Colonic mucosa (tissue), 4 donors: ENCODE measurements at regions not wholly inside any gene's neighbourhood (a gene's known extent, or its start where the extent isn't known, plus 50 kb on each side); places are given as distances from the start of the nearest gene placed in this dataset.

Experiments used
- DNase-seq: peaks from one replicate; pipeline ENCODE4 v3.0.0-alpha.2; 2020
- H3K27ac ChIP-seq: fragments of 200-600 bp; one replicate; pipeline ENCODE4 v1.8.0; 2021
- H3K27me3 ChIP-seq: fragments of 200-600 bp; one replicate; pipeline ENCODE4 v1.8.0; 2021
- H3K36me3 ChIP-seq: fragments of 200-600 bp; one replicate; pipeline ENCODE4 v1.8.0; 2021
- H3K4me1 ChIP-seq: fragments of 200-600 bp; one replicate; pipeline ENCODE4 v1.8.0; 2021; ENCODE audit warnings: mild to moderate bottlenecking
- H3K4me3 ChIP-seq: fragments of 200-600 bp; one replicate; pipeline ENCODE4 v1.8.0; 2021
- H3K9ac ChIP-seq, 2 donors: one replicate each; pipeline ENCODE4 v1.7.0; 2013; ENCODE audit warnings: control low read depth in 2 of 2, low read depth in 2 of 2, low read length in 2 of 2
- H3K9me3 ChIP-seq: fragments of 200-600 bp; one replicate; pipeline ENCODE4 v1.8.0; 2021
- intact Hi-C: fragments of 100-400 bp; cut with DNase I; formaldehyde crosslinking; loops from one replicate; pipeline ENCODE4 v1.14.1; 2022
- TF ChIP-seq, protein P1 (sequence below): fragments of 200-600 bp; IDR thresholded peaks from one replicate; pipeline ENCODE4 v1.8.0; 2022; ENCODE audit warnings: antibody characterized with exemption, mild to moderate bottlenecking
- donor health status: healthy.
- donor health status: DM: no; HTN: no; CAD: no.
- donor health status: DM: no; HTN: no; CAD: no.

DNA sequence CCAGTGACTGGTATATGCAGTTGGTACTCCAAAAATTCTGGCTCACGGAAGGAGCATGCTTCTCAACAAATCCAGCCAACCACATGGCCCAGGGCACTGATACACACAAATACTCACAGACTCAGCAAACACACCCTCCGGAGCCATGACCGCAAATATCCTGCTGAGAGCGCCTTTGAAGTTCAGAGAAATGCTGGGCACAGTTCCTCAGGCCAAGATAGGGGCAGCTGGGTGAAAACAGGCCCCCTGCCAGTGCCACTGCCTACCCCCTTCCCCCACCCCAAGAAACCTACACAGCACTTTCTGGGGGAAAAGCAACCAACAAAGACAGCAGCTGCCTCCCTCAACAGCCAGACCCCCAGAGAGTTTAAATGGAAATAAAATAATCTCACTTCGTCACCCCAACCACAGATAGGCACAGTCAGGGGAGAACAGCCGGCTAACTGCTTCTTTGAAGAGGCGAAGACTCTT is 120.0 kb downstream of the C5orf15 start:
- Histone ChIP-seq H3K27ac (no peak overlapping the region), H3K4me1 (no peaks in the 10 kb centered on the region), H3K9ac (no peak overlapping the region), H3K36me3 (no peaks in the 10 kb centered on the region), H3K9me3 (no peaks in the 10 kb centered on the region), H3K4me3 (no peak overlapping the region), H3K27me3 (no peaks in the 10 kb centered on the region)
- TF ChIP-seq, protein P1, sequence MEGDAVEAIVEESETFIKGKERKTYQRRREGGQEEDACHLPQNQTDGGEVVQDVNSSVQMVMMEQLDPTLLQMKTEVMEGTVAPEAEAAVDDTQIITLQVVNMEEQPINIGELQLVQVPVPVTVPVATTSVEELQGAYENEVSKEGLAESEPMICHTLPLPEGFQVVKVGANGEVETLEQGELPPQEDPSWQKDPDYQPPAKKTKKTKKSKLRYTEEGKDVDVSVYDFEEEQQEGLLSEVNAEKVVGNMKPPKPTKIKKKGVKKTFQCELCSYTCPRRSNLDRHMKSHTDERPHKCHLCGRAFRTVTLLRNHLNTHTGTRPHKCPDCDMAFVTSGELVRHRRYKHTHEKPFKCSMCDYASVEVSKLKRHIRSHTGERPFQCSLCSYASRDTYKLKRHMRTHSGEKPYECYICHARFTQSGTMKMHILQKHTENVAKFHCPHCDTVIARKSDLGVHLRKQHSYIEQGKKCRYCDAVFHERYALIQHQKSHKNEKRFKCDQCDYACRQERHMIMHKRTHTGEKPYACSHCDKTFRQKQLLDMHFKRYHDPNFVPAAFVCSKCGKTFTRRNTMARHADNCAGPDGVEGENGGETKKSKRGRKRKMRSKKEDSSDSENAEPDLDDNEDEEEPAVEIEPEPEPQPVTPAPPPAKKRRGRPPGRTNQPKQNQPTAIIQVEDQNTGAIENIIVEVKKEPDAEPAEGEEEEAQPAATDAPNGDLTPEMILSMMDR = no peak
- intact Hi-C loops = no loop called here
- no peak for DNase-seq

DNA sequence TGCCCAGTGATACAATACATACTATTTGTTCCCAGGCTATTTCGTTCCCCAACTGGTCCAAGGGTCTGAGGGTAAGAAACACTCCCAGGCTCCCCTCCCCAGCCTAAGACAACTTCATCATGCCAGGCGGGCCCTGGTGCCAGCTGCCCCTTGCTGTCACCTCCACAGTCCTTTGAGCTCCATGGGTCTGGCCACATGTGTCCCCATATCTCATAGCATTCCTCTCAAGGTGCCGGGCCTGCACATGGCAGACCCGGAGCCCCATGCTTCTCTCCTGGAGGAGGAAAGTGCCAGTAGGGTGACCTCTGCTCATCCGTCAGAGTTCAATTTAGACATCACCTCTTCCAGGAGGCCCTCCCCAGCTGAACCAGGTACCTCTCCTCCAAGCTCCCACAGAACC is 120.5 kb downstream of the C5orf15 start:
- DNase-seq = no peak
- TF ChIP-seq, protein P1 = no peak
- Histone ChIP-seq H3K4me1 (no peaks in the 10 kb centered on the region), H3K36me3 (no peaks in the 10 kb centered on the region), H3K9me3 (no peaks in the 10 kb centered on the region), H3K9ac (no peak overlapping the region), H3K4me3 (no peak overlapping the region), H3K27ac (no peak overlapping the region), H3K27me3 (no peaks in the 10 kb centered on the region)
- intact Hi-C loops = no loop called here

DNA sequence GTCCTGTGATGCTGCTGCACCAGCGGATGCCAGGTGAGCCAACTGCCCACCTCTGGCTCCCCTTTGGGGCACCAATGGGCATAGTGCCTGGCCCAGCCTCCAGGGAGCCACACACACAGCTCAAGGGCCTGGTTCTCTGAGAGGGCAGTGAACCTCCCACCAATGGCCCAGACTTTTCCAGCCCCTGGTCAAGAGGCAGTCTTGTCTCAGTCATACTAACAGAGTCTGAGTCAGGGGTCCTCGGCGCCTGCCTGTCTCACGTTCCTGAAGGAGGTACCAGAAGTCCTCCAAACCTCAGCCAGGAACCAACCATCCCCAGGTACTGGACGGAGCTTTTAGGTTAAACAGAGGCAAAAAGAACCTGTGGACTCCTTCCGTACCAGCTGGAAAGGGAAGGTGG is 121.1 kb downstream of the C5orf15 start:
- no peaks in the 10 kb centered on the region for H3K36me3 ChIP-seq
- TF ChIP-seq, protein P1 = no peak
- no peaks in the 10 kb centered on the region for H3K27me3 ChIP-seq
- no peak overlapping the region for H3K27ac ChIP-seq
- no peak overlapping the region for H3K9ac ChIP-seq
- no peak for DNase-seq
- H3K4me3 ChIP-seq = no peak overlapping the region
- no peaks in the 10 kb centered on the region for H3K4me1 ChIP-seq
- no peaks in the 10 kb centered on the region for H3K9me3 ChIP-seq
- intact Hi-C loops = no loop called here

DNA sequence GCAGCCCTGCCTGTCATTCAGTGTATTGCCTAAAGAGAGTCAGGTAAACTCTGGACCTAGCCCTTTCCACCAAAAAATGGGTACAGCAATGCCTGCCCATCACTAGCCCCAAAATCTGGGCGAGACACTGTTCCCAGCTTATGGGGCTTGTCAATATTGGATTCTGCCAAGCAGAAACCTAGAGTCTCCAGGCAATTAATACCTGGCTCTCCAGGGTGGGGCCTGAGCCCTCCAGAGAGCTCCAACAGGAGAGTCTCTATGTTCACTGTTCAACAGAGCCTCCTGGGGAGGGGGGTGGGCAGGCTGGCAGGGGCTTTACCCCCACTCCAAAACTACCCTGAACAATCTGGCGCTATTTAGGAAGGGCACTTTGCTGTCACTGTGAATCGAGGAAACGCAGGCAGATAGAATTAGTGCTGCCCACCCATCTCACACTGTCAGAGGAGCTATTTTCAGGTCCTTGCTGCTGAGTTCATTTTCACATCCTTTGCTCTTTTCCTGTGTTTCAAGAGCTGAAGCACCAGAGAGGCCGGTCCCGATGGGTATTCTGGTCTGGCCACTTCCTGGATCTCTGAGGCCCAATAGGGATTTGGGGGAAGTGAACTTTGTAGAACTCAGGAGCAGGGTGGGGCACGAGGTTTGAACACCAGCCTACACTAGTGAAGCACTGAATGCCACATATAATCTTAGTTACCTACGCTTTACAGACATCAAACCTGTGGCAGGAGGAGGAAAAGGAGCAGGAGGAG is 121.8 kb downstream of the C5orf15 start:
- H3K36me3 ChIP-seq = no peaks in the 10 kb centered on the region
- no peak overlapping the region for H3K27ac ChIP-seq
- H3K9me3 ChIP-seq = no peaks in the 10 kb centered on the region
- no peaks in the 10 kb centered on the region for H3K4me1 ChIP-seq
- no peak overlapping the region for H3K9ac ChIP-seq
- no peak for DNase-seq
- H3K27me3 ChIP-seq = no peaks in the 10 kb centered on the region
- intact Hi-C loops = no loop called here
- H3K4me3 ChIP-seq = no peak overlapping the region
- TF ChIP-seq, protein P1 = no peak

DNA sequence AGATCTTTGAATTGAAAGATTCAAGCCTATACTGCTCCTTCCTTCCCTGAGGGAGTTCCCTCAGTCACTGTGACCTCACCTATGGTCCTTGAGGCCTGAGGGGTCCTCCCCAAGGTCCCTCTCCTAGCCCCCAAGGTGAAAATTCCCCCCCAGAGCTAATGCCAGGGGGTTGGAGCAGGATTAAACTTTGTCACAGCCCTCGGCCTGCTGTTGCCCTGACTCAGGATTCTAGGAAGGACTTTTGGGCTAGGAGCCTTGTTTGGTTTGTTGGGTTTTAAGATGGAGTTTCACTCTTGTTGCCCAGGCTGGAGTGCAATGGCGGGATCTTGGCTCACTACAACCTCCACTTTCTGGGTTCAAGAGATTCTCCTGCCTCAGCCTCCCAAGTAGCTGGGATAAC is 123.2 kb downstream of the C5orf15 start:
- no peaks in the 10 kb centered on the region for H3K36me3 ChIP-seq
- no peak overlapping the region for H3K9ac ChIP-seq
- no peaks in the 10 kb centered on the region for H3K4me1 ChIP-seq
- intact Hi-C loops = no loop called here
- H3K4me3 ChIP-seq = no peak overlapping the region
- no peak for DNase-seq
- H3K27ac ChIP-seq = no peak overlapping the region
- no peaks in the 10 kb centered on the region for H3K9me3 ChIP-seq
- no peaks in the 10 kb centered on the region for H3K27me3 ChIP-seq
- TF ChIP-seq, protein P1 = no peak
